SK-N-SH (cell line): ENCODE measurements at regions not wholly inside any gene's neighbourhood (a gene's known extent, or its start where the extent isn't known, plus 50 kb on each side); places are given as distances from the start of the nearest gene placed in this dataset.

Source experiments
- CTCF ChIA-PET: fragments of 300-600, 350-600 bp; formaldehyde crosslinking; extraction: SDS; loops from one replicate; lab custom pipeline; 2021; lab: Yijun Ruan, JAX
- POLR2A ChIA-PET: fragments of 350-600 bp; sonication (Branson Sonifier 250); formaldehyde crosslinking; extraction: SDS; loops from one replicate; lab custom pipeline; 2020; ENCODE audit warnings: antibody characterized with exemption, inconsistent platforms; lab: Yijun Ruan, JAX
- DNase-seq: peaks from one replicate; pipeline ENCODE4 v3.0.0; 2012
- H2AFZ ChIP-seq: fragments of 200-600 bp; sonication (generic); 2 replicates; pipeline ENCODE4 v1.8.1; 2016; ENCODE audit warnings: antibody characterized with exemption, mild to moderate bottlenecking, low read depth
- H3F3A ChIP-seq: fragments of 200-600 bp; sonication (generic); replicated peaks from 2 replicates; pipeline ENCODE3; 2016; ENCODE audit warnings: antibody characterized with exemption, mild to moderate bottlenecking; ENCODE audit not compliant: insufficient read depth
- H3K27ac ChIP-seq, 2 experiments: fragments of 200-500 bp in 1 of 2; fragments of 200-600 bp in 1 of 2; sonication (Bioruptor generic) in 1 of 2; sonication (generic), shearing (Covaris generic) in 1 of 2; 2 replicates each; pipeline versions ENCODE4 v1.5.1 to v1.6.1; 2014 to 2016; ENCODE audit warnings: low read depth in 2 of 2, inconsistent platforms in 1 of 2, low read length in 1 of 2, mild to moderate bottlenecking in 1 of 2, mixed read lengths in 1 of 2
- H3K27me3 ChIP-seq: fragments of 200-600 bp; sonication (generic), shearing (Covaris generic); 2 replicates; pipeline ENCODE4 v1.6.1; 2016; ENCODE audit warnings: mixed run types; ENCODE audit not compliant: insufficient read depth
- H3K36me3 ChIP-seq, 2 experiments: fragments of 200-500 bp in 1 of 2; fragments of 200-600 bp in 1 of 2; sonication (Bioruptor generic) in 1 of 2; sonication (generic) in 1 of 2; replicated peaks in 1 of 2; 2 replicates each; pipeline versions ENCODE3 to v1.5.1; 2014 to 2016; ENCODE audit warnings: low read length in 1 of 2, mild to moderate bottlenecking in 1 of 2; ENCODE audit not compliant: insufficient read depth in 2 of 2, control insufficient read depth in 1 of 2
- H3K4me1 ChIP-seq, 2 experiments: fragments of 200-500 bp in 1 of 2; fragments of 200-600 bp in 1 of 2; sonication (Bioruptor generic) in 1 of 2; sonication (generic), shearing (Covaris generic) in 1 of 2; 2 replicates each; pipeline versions ENCODE4 v1.5.1 to v1.6.1; 2014 to 2016; ENCODE audit warnings: low read depth in 1 of 2, low read length in 1 of 2, mixed run types in 1 of 2; ENCODE audit not compliant: insufficient read depth in 2 of 2, control insufficient read depth in 1 of 2
- H3K4me2 ChIP-seq: fragments of 200-600 bp; sonication (generic), shearing (Covaris generic); 2 replicates; pipeline ENCODE4 v1.6.1; 2017; ENCODE audit warnings: mixed run types
- H3K4me3 ChIP-seq, 2 experiments: fragments of 200-500 bp in 1 of 2; fragments of 200-600 bp in 1 of 2; sonication (Bioruptor generic) in 1 of 2; sonication (generic), shearing (Covaris generic) in 1 of 2; 2 replicates each; pipeline versions ENCODE4 v1.5.1 to v1.8.1; 2014 to 2016; ENCODE audit warnings: low read depth in 2 of 2, inconsistent platforms in 1 of 2, low read length in 1 of 2, mild to moderate bottlenecking in 1 of 2, mixed read lengths in 1 of 2, moderate library complexity in 1 of 2
- H3K79me2 ChIP-seq: fragments of 200-600 bp; sonication (generic); 2 replicates; pipeline ENCODE4 v1.8.1; 2017; ENCODE audit warnings: mild to moderate bottlenecking; ENCODE audit not compliant: insufficient read depth
- H3K9ac ChIP-seq: fragments of 200-600 bp; sonication (generic); 2 replicates; pipeline ENCODE4 v1.6.1; 2017; ENCODE audit warnings: mixed run types
- H3K9me2 ChIP-seq: fragments of 200-600 bp; sonication (generic); 2 replicates; pipeline ENCODE4 v1.6.1; 2017; ENCODE audit warnings: mixed run types
- H3K9me3 ChIP-seq: fragments of 200-600 bp; sonication (generic); 2 replicates; pipeline ENCODE4 v1.6.1; 2017; ENCODE audit warnings: mixed run types, mild to moderate bottlenecking, moderate library complexity
- H4K20me1 ChIP-seq: fragments of 200-600 bp; sonication (generic); 2 replicates; pipeline ENCODE4 v1.6.1; 2017; ENCODE audit warnings: mild to moderate bottlenecking, mixed run types; ENCODE audit not compliant: insufficient read depth
- CHD2 ChIP-seq: fragments of 150-350 bp; IDR thresholded peaks from 2 replicates; pipeline ENCODE4 v1.6.1; 2018; ENCODE audit warnings: low read length; ENCODE audit not compliant: partially characterized antibody
- EP300 ChIP-seq, 2 experiments: IDR thresholded peaks; 2 replicates each; pipeline versions ENCODE4 v1.4.0 to v1.6.1; 2012; ENCODE audit warnings: borderline replicate concordance in 1 of 2, low read depth in 1 of 2, low read length in 1 of 2
- EZH2phosphoT487 ChIP-seq: fragments of 200-600 bp; sonication (generic); IDR thresholded peaks from 2 replicates; pipeline ENCODE4 v1.6.1; 2017; ENCODE audit warnings: low read depth, mixed run types, mild to moderate bottlenecking, antibody characterized with exemption, moderate library complexity, borderline replicate concordance
- FOSL2 ChIP-seq: IDR thresholded peaks from 2 replicates; pipeline ENCODE4 v1.4.0; 2012; ENCODE audit warnings: low read depth, mild to moderate bottlenecking, moderate library complexity, borderline replicate concordance
- FOXM1 ChIP-seq: IDR thresholded peaks from 2 replicates; pipeline ENCODE4 v1.4.0; 2012; ENCODE audit warnings: low read depth, mild to moderate bottlenecking
- GABPA ChIP-seq: IDR thresholded peaks from 2 replicates; pipeline ENCODE4 v1.4.0; 2012; ENCODE audit warnings: low read depth, mild to moderate bottlenecking
- GATA2 ChIP-seq: sonication (generic); formaldehyde crosslinking; IDR thresholded peaks from 2 replicates; pipeline ENCODE4 v1.5.0; 2020; ENCODE audit warnings: mild to moderate bottlenecking, missing genetic modification reagents
- IRF3 ChIP-seq: fragments of 150-350 bp; IDR thresholded peaks from 2 replicates; pipeline ENCODE4 v1.6.1; 2016; ENCODE audit warnings: mild to moderate bottlenecking, low read depth, low read length
- NRF1 ChIP-seq: IDR thresholded peaks from 2 replicates; pipeline ENCODE4 v1.6.1; 2012; ENCODE audit warnings: low read depth, mild to moderate bottlenecking, low read length
- REST ChIP-seq: IDR thresholded peaks from 2 replicates; pipeline ENCODE4 v1.6.1; 2012; ENCODE audit warnings: mild to moderate bottlenecking, low read depth, low read length, moderate library complexity
- RXRA ChIP-seq: IDR thresholded peaks from 2 replicates; pipeline ENCODE4 v1.4.0; 2012; ENCODE audit warnings: low read depth, mild to moderate bottlenecking, borderline replicate concordance
- SIN3A ChIP-seq: IDR thresholded peaks from 2 replicates; pipeline ENCODE4 v1.6.1; 2012; ENCODE audit warnings: low read depth, mild to moderate bottlenecking, low read length, moderate library complexity, borderline replicate concordance
- TAF1 ChIP-seq: IDR thresholded peaks from 2 replicates; pipeline ENCODE4 v1.6.1; 2012; ENCODE audit warnings: low read depth, mild to moderate bottlenecking, low read length, moderate library complexity, borderline replicate concordance
- TCF12 ChIP-seq: IDR thresholded peaks from 2 replicates; pipeline ENCODE4 v1.4.0; 2012
- TEAD4 ChIP-seq: IDR thresholded peaks from 2 replicates; pipeline ENCODE4 v1.4.0; 2012; ENCODE audit warnings: mild to moderate bottlenecking, borderline replicate concordance; ENCODE audit not compliant: insufficient read depth
- ZBTB33 ChIP-seq: IDR thresholded peaks from 2 replicates; pipeline ENCODE4 v1.4.0; 2012; ENCODE audit warnings: low read depth, borderline replicate concordance
- WGBS: methylation state at CpG from one replicate; pipeline ENCODE4 v1.1.6; 2017; ENCODE audit warnings: low lambda C conversion rate; 5-methylcytosine and 5-hydroxymethylcytosine counted together
- TF ChIP-seq, protein P1 (sequence below): IDR thresholded peaks from 2 replicates; pipeline ENCODE4; 2012
- TF ChIP-seq, protein P2 (sequence below): fragments of 200-600 bp; sonication (generic); IDR thresholded peaks from 2 replicates; pipeline ENCODE4 v1.6.1; 2017; ENCODE audit warnings: antibody characterized with exemption, mild to moderate bottlenecking, moderate library complexity
- TF ChIP-seq, protein P3 (sequence below): fragments of 150-350 bp; IDR thresholded peaks from 2 replicates; pipeline ENCODE4 v1.6.1; 2017; ENCODE audit warnings: antibody characterized with exemption, low read length, low read depth, borderline replicate concordance

DNA sequence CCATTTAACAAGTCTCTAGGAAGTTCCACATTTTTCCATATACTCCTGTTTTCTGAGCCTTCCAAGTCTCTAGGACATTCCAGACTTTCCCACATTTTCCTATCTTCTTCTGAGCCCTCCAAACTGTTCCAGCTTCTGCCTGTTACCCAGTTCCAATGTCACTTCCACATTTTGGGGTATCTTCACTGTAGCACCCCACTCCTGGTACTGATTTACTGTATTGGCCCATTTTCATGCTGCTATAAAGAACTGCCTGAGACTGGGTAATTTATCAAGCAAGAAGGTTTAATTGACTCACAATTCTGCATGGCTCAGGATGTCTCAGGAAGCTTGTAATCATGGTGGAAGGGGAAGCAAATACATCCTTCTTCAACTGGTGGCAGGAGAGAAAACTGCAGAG, 285.0 kb downstream of the LRRIQ3 start (continued):
- no peak for TF ChIP-seq ZBTB33
- no peak for TF ChIP-seq SIN3A
- no peak for TF ChIP-seq EZH2phosphoT487
- TF ChIP-seq RXRA: no peak
- TF ChIP-seq, protein P1, sequence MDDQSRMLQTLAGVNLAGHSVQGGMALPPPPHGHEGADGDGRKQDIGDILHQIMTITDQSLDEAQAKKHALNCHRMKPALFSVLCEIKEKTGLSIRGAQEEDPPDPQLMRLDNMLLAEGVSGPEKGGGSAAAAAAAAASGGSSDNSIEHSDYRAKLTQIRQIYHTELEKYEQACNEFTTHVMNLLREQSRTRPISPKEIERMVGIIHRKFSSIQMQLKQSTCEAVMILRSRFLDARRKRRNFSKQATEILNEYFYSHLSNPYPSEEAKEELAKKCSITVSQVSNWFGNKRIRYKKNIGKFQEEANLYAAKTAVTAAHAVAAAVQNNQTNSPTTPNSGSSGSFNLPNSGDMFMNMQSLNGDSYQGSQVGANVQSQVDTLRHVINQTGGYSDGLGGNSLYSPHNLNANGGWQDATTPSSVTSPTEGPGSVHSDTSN: no peak
- no peak for TF ChIP-seq FOSL2

DNA sequence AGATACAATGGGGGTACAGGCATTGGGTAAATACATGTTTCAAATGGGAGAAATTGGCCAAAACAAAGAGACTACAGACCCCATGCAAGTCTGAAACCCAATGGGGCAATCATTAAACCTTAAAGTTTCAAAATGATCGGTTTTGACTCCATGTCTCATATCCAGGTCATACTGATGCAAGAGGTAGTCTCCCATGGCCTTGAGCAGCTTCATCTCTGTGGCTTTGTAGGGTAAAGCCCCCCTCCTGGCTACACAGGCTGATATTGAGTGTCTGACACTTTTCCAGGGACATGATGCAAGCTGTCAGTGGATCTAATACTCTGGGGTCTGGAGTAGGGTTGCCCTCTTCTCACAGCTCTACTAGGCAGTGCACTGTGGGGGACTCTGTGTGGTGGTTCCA, 286.1 kb downstream of the LRRIQ3 start:
- H3K79me2 ChIP-seq: no peaks in the 10 kb centered on the region
- H3K4me1 ChIP-seq: no peaks in the 10 kb centered on the region; a peak in 1 of 4 replicates
- H3K4me2 ChIP-seq: no peak overlapping the region
- no peaks in the 10 kb centered on the region for H3K27me3 ChIP-seq
- no peak for DNase-seq
- WGBS: 38% methylated on average over 1 of the region's 1 CpG
- POLR2A ChIA-PET: no interaction called here
- H2AFZ ChIP-seq: no peak overlapping the region
- CTCF ChIA-PET: interaction anchor here (1.3 kb wide), 1 partner anchor 562 kb away, joined by 3 read pairs; no protein-coding TSS in a partner anchor
- H3K27ac ChIP-seq: no peak overlapping the region
- no peak overlapping the region for H3K4me3 ChIP-seq
- no peak overlapping the region for H3K9ac ChIP-seq
- H3F3A ChIP-seq: no peaks in the 10 kb centered on the region
- no peaks in the 10 kb centered on the region for H3K9me2 ChIP-seq
- no peaks in the 10 kb centered on the region for H4K20me1 ChIP-seq
- H3K36me3 ChIP-seq: no peaks in the 10 kb centered on the region
- no peaks in the 10 kb centered on the region for H3K9me3 ChIP-seq
- no peak for TF ChIP-seq GATA2 (CRISPR knock-in tag)
- TF ChIP-seq, protein P1: no peak
- TF ChIP-seq TCF12: no peak
- no peak for TF ChIP-seq EP300 (IDR thresholded peaks at IDR 0.05; ENCODE audit: borderline replicate concordance in 1 of 2, low read depth in 1 of 2, low read length in 1 of 2)
- TF ChIP-seq IRF3: no peak
- no peak for TF ChIP-seq FOXM1
- no peak for TF ChIP-seq TAF1
- TF ChIP-seq, protein P2, sequence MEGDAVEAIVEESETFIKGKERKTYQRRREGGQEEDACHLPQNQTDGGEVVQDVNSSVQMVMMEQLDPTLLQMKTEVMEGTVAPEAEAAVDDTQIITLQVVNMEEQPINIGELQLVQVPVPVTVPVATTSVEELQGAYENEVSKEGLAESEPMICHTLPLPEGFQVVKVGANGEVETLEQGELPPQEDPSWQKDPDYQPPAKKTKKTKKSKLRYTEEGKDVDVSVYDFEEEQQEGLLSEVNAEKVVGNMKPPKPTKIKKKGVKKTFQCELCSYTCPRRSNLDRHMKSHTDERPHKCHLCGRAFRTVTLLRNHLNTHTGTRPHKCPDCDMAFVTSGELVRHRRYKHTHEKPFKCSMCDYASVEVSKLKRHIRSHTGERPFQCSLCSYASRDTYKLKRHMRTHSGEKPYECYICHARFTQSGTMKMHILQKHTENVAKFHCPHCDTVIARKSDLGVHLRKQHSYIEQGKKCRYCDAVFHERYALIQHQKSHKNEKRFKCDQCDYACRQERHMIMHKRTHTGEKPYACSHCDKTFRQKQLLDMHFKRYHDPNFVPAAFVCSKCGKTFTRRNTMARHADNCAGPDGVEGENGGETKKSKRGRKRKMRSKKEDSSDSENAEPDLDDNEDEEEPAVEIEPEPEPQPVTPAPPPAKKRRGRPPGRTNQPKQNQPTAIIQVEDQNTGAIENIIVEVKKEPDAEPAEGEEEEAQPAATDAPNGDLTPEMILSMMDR: no peak
- no peak for TF ChIP-seq TEAD4
- TF ChIP-seq GABPA: no peak
- no peak for TF ChIP-seq NRF1
- TF ChIP-seq, protein P3, sequence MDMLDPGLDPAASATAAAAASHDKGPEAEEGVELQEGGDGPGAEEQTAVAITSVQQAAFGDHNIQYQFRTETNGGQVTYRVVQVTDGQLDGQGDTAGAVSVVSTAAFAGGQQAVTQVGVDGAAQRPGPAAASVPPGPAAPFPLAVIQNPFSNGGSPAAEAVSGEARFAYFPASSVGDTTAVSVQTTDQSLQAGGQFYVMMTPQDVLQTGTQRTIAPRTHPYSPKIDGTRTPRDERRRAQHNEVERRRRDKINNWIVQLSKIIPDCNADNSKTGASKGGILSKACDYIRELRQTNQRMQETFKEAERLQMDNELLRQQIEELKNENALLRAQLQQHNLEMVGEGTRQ: no peak
- TF ChIP-seq CHD2: no peak
- no peak for TF ChIP-seq REST
